GM18873 (cell line): ENCODE measurements at regions not wholly inside any gene's neighbourhood (a gene's known extent, or its start where the extent isn't known, plus 50 kb on each side); places are given as distances from the start of the nearest gene placed in this dataset.

ENCODE experiments used
- ATAC-seq: cut with Tn5 transposase; IDR thresholded peaks from one replicate; pipeline ENCODE4 v1.9.1; 2021; ENCODE audit warnings: mild to moderate bottlenecking, moderate library complexity, moderate number of reproducible peaks; ENCODE audit not compliant: unreplicated experiment, low FRiP score

- ATAC-seq = no peak
Measured at GRCh38 chr17:12362853-12363455, 302.7 kb upstream of the MYOCD start.

GRCh38 chr17:12365805-12366204, 299.9 kb upstream of the MYOCD start:
- no peak for ATAC-seq

GRCh38 chr17:12369065-12369464, 296.6 kb upstream of the MYOCD start:
- ATAC-seq = no peak

- ATAC-seq = no peak
Measured at GRCh38 chr17:12376276-12376675, 289.4 kb upstream of the MYOCD start.

DNA sequence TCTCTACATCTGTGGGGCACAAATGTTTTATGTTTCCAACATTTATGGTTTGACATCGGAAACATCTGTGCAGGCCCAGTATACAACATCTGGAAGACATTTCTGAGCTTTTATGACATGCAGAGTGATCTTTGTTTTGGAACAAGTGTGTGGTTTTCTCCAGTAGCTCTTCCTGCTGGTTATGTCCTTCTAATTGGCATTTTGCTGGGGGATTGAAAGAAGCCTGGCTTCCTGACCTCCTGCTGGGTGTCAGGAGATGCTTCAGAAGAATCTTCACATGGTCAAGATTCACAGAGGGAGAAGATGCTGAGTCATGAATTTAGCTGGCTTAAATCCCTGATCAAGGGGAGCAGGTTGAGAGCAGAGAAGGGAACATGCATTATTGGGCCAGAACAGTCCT, 279.5 kb upstream of the MYOCD start:
- no peak for ATAC-seq

DNA sequence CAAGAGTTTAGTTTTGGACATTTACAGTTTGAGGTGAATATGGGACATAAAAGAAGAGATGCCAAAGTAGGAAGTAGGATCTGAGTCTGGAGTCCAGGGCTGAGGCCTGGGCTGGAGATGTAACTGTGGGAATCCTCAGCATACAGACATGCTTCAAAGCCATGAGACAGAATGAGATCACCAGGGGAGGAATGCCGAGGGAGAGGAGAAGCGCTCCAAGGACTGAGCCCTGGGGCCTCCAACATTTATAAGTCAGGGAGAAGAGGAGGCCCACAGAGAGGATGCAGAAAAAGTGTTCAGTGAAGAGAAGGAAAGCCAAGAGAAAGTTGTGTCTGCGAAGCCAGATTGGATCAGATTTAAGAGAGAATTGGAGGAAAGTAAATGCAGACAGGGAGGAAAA, 277.5 kb upstream of the MYOCD start:
- no peak for ATAC-seq

DNA sequence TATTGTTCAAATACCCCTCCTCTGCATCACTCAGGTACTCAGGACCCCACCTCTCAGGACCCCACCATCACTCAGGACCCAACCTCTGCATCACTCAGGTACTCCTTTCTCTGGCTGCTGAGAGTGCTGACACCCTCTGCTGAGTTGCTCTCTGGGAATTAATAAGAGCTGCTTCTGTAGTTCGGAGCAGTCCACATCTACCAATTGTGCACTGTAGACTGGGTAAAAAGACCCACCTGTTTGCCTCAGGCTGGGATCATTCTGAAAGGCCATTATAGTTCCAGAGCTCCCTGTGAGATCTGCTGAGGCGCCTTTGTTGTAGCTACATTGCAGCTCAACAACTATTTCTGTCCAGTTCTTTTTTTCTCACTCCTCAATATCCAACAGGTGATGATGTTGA, 276.3 kb upstream of the MYOCD start:
- no peak for ATAC-seq

- no peak for ATAC-seq
Measured at GRCh38 chr17:12390631-12391030, 275.1 kb upstream of the MYOCD start.

DNA sequence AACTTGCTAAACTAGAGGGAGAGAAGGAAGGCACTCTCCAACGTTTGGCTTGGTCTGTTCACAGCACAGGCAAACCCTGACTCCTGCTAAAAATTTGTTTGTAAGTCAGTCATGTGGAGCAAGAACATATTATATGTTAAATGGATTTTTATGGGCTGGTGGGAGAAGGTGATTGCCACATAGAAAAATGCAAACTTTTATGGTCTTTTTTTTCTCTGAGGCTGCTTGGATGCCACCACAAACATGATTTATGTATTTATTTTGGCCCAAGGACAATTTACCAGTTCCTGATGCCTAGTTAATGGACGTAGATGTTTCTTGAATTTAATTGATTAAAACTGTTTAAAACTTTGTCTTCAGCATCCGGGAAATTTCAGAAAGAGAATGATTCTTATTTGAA, 274.2 kb upstream of the MYOCD start:
- ATAC-seq = no peak

GRCh38 chr17:12395733-12396354, 269.8 kb upstream of the MYOCD start:
- no peak for ATAC-seq

- no peak for ATAC-seq
Measured at GRCh38 chr17:12398441-12399051, 267.1 kb upstream of the MYOCD start.

- ATAC-seq = no peak
Measured at GRCh38 chr17:12402963-12403622, 262.6 kb upstream of the MYOCD start.

GRCh38 chr17:12403881-12404398, 261.8 kb upstream of the MYOCD start:
- ATAC-seq = no peak

DNA sequence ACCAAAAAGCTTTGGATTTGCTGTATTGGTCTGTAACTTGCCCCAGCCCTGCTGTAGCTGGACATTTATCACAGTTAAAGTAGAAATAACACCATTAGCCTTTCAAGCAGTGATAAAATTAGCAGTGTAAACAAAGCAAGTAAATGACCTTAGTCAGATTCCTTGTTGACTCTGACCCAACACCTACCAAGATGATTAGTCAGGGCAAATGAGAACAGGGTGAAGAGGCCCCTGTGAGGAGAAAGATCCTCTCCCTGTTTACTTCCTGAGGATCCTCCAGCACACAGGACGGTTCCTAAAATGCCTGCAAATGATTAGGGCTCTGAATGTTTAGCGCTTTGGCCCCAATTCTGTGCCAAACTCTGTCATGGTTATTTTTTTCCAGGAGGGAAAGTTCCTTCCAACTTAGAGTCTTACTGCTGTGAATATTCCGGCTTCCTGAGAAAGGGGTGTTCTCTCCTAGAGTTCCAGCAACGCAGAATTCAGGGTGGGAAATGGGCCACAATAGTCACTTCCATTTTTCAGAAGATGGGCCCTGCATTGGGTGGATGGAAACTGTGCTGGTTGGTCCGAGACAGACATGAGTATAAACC, 259.0 kb upstream of the MYOCD start:
- no peak for ATAC-seq

DNA sequence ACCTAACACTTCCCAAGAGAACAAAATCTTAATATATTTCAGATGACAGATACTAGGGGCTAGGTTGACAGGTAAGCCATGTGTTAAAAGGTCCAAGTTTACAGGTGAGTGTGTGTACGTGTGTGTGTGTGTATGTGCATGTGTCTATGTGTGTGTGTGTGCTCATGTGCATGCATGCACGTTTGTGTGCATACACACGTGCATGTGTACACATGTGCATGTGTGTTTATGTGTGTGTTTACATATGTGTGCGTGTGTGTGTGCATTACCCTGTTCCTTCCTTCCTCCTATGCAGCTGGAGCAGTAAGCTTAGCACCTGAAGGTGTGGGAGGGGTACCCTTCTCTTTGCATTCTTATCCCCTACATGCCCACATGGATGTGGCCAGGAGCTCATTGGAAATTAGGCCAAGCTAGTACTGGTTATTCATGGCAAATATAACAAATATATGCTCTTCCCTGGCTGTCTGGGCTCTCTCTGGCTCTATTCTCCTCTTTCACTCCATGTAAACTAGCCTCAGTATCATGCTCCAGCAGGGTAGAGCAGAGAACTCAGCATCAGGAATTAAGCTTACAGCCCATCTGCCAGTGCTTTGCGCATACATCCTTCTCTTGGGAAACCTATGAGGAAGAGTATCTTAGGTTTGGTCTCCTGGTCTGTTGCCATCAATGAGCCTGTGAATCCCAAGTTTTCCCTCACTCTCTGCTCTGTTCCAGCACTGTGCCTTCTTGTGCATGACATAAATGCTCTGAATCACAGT, 258.0 kb upstream of the MYOCD start:
- no peak for ATAC-seq

- no peak for ATAC-seq
Measured at GRCh38 chr17:12409082-12409481, 256.6 kb upstream of the MYOCD start.

DNA sequence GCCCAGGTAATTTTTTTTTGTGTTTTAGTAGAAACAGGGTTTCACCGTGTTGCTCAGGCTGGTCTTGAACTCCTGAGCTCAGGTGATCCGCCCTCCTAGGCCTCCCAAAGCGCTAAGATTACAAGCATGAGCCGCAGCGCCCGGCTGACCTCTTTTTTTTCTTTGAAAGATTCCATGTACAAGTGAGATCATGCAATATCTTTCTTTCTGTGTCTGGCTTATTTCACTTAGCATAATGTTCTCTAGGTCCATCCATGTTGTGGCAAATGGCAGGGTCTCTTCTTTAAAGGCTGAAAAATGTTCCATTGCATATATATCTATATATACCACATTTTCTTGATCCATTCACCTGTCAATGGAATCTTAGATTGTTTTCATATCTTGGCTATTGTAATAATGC, 255.0 kb upstream of the MYOCD start:
- no peak for ATAC-seq

- ATAC-seq = no peak
Measured at GRCh38 chr17:12415031-12415430, 250.7 kb upstream of the MYOCD start.

DNA sequence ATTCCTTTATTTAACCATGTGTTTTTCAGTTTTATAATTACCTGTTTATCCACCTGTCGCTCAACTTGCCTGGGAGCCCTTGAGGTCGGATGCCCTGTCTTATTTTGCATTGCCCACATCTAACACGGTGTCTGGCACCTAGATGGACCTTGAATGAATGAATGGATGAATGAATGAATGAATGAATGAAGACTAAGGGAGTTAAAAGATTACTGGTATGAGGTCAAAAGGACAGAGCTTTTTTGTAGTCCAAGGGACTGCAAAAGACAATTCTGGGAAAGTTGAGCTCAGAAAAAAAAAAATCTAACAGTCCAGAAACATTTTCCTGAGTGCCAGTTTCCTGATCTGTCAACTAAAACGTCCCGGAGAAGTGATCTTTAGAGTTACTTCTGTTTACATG, 244.6 kb upstream of the MYOCD start:
- no peak for ATAC-seq

DNA sequence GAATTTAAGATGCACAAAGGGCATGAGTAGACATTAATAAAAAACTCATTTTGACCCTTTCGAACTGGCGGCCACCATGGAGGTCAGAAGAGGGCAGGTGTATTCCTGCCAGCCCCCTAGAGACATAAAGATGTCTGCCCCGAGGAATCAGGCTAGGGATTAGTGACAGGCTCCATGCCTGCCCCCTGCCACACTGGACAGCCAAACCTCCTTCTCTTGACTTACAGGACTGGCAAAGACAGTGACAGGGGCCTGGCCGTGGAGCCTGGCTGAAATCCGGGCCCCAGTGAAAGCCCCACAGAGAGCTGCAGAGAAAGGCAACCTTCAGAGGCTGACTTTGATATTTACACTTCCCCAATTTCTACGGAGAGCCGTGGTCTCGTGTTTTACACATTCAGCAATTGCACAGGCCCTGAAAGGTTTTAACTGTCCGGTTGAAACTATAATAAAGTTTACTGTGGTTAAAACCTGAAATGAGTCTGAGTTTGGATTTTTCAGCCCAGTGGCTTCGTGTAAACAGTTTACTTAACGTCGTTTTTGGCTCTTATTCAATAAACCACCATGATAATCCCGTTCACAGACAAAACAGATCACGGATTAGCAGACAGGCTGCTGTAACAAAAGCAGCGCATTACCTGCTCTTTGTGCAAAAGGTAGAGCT, 243.9 kb upstream of the MYOCD start:
- ATAC-seq = no peak
